ENCODE measurements at regions not wholly inside any gene's neighbourhood (a gene's known extent, or its start where the extent isn't known, plus 50 kb on each side); places are given as distances from the start of the nearest gene placed in this dataset.

- TF ChIP-seq KLF8 (tag by site-specific recombination; IDR thresholded peaks at IDR 0.05) (0 out of 2 replicates have a peak, but pooled peaks have one; percentile 11), ZNF19 (tag by site-specific recombination; IDR thresholded peaks at IDR 0.05; ENCODE audit: low read depth) (no peak), ZNF221 (tag by site-specific recombination; IDR thresholded peaks at IDR 0.05; ENCODE audit: borderline replicate concordance) (no peak), ZNF433 (tag by site-specific recombination; IDR thresholded peaks at IDR 0.05; ENCODE audit: low read depth) (no peak), ZNF677 (tag by site-specific recombination; IDR thresholded peaks at IDR 0.05) (no peak), GFI1B (tag by site-specific recombination; IDR thresholded peaks at IDR 0.05) (no peak), ZNF561 (tag by site-specific recombination; IDR thresholded peaks at IDR 0.05; ENCODE audit: borderline replicate concordance) (0 out of 2 replicates have a peak, but pooled peaks have one; percentile 65), ZSCAN5A (tag by site-specific recombination; IDR thresholded peaks at IDR 0.05) (no peak), ZBTB44 (tag by site-specific recombination; IDR thresholded peaks at IDR 0.05) (no peak), ZNF785 (tag by site-specific recombination; IDR thresholded peaks at IDR 0.05) (no peak), SP7 (tag by site-specific recombination; IDR thresholded peaks at IDR 0.05) (no peak), ZNF449 (tag by site-specific recombination; IDR thresholded peaks at IDR 0.05) (peak; percentile 85), KLF7 (tag by site-specific recombination; IDR thresholded peaks at IDR 0.05; ENCODE audit: borderline replicate concordance) (no peak), REST (tag by site-specific recombination; IDR thresholded peaks at IDR 0.05) (no peak), ZNF391 (tag by site-specific recombination; IDR thresholded peaks at IDR 0.05; ENCODE audit: borderline replicate concordance, low read depth) (no peak), ATF2 (tag by site-specific recombination; IDR thresholded peaks at IDR 0.05; ENCODE audit: low read depth) (peak; percentile 89), ZNF132 (tag by site-specific recombination; IDR thresholded peaks at IDR 0.05; ENCODE audit: borderline replicate concordance) (no peak), ZNF302 (tag by site-specific recombination; IDR thresholded peaks at IDR 0.05; ENCODE audit: low read depth) (no peak), ZNF830 (tag by site-specific recombination; IDR thresholded peaks at IDR 0.05; ENCODE audit: low read depth) (no peak), GLI4 (tag by site-specific recombination; IDR thresholded peaks at IDR 0.05) (no peak), ZNF239 (tag by site-specific recombination; IDR thresholded peaks at IDR 0.05) (no peak), ZNF211 (tag by site-specific recombination; IDR thresholded peaks at IDR 0.05; ENCODE audit: low read depth) (no peak), ZNF133 (tag by site-specific recombination; IDR thresholded peaks at IDR 0.05) (no peak), ZNF362 (tag by site-specific recombination; IDR thresholded peaks at IDR 0.05) (no peak)
Measured at GRCh38 chr3:23113455-23114171, 89.5 kb upstream of the UBE2E2 start (continued).

Data from HEK293 (cell line).